Right lobe of liver (tissue), 4 donors: ENCODE measurements at regions not wholly inside any gene's neighbourhood (a gene's known extent, or its start where the extent isn't known, plus 50 kb on each side); places are given as distances from the start of the nearest gene placed in this dataset.

Experiments
- POLR2A ChIP-seq: fragments of 450-650 bp; IDR thresholded peaks from one replicate; pipeline ENCODE4 v1.6.1; 2017; ENCODE audit warnings: antibody characterized with exemption, mild to moderate bottlenecking
- TF ChIP-seq, protein P1 (sequence below), 4 donors: fragments of 200-600 bp in 3 of 4; fragments of 450-650 bp in 1 of 4; IDR thresholded peaks; one replicate each; pipeline versions ENCODE4 v1.5.1 to v1.8.0; 2016 to 2022; ENCODE audit warnings: antibody characterized with exemption in 4 of 4, mild to moderate bottlenecking in 2 of 4
- donor health status: DM: no; HTN: no; CAD: no.
- donor health status: DM: no; HTN: no; CAD: no.
- donor health status: DM: no; HTN: yes; CAD: no.

DNA sequence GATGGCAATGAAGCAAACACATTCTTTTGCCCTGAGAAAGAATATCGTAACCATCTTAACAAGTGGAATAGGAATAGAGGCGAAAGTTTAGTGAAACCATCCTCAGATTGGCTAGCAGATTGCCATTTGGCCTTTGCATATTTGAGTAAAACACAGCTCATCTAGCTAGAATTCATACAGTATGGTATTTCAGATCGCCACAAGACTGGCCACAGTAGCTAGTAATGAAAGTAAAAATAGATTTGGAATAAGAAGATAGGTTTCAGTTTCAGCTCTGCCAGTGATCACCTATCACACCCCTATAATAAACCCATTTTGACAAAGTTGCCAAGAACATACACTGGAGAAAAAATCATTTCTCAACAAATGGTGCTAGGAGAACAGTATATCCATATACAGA is 294.9 kb downstream of the LRRIQ3 start:
- TF ChIP-seq, protein P1, sequence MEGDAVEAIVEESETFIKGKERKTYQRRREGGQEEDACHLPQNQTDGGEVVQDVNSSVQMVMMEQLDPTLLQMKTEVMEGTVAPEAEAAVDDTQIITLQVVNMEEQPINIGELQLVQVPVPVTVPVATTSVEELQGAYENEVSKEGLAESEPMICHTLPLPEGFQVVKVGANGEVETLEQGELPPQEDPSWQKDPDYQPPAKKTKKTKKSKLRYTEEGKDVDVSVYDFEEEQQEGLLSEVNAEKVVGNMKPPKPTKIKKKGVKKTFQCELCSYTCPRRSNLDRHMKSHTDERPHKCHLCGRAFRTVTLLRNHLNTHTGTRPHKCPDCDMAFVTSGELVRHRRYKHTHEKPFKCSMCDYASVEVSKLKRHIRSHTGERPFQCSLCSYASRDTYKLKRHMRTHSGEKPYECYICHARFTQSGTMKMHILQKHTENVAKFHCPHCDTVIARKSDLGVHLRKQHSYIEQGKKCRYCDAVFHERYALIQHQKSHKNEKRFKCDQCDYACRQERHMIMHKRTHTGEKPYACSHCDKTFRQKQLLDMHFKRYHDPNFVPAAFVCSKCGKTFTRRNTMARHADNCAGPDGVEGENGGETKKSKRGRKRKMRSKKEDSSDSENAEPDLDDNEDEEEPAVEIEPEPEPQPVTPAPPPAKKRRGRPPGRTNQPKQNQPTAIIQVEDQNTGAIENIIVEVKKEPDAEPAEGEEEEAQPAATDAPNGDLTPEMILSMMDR (IDR thresholded peaks at IDR 0.05), result no peak
- TF ChIP-seq POLR2A, result no peak
